IMR-90 (cell line): ENCODE measurements at regions not wholly inside any gene's neighbourhood (a gene's known extent, or its start where the extent isn't known, plus 50 kb on each side); places are given as distances from the start of the nearest gene placed in this dataset.

Source experiments
- ATAC-seq: fragments of 200-7000 bp; cut with Tn5 transposase; 2 replicates; pipeline ENCODE4 v1.9.1; 2020; ENCODE audit warnings: low read depth, mild to moderate bottlenecking, moderate library complexity
- BruUV-seq: library from RNA; stranded (reverse); fragments of 400-500 nt; replicated peaks from 2 replicates; lab custom pipeline; 2021; lab: Mats Ljungman, UMichigan
- CTCF ChIA-PET: fragments of 300-600 bp; formaldehyde crosslinking; extraction: SDS; loops from one replicate; lab custom pipeline; 2021; ENCODE audit warnings: antibody characterized with exemption; lab: Yijun Ruan, JAX
- POLR2A ChIA-PET: fragments of 300-600 bp; sonication (Branson Sonifier 250); formaldehyde crosslinking; loops from one replicate; lab custom pipeline; 2022; ENCODE audit warnings: antibody characterized with exemption; ENCODE audit not compliant: unreplicated experiment; lab: Charles Lee
- DNase-seq: peaks from one replicate; pipeline ENCODE4 v3.0.0; 2013
- H2AFZ ChIP-seq: replicated peaks from 2 replicates; pipeline ENCODE3; 2013; ENCODE audit warnings: low read length, mild to moderate bottlenecking; ENCODE audit not compliant: poor library complexity
- H2AK5ac ChIP-seq: 2 replicates; pipeline ENCODE4 v1.6.1; 2013; ENCODE audit warnings: low read depth, low read length, inconsistent platforms
- H2AK9ac ChIP-seq: replicated peaks from 2 replicates; pipeline ENCODE3; 2013; ENCODE audit warnings: mild to moderate bottlenecking, low read depth, low read length, moderate library complexity; ENCODE audit not compliant: poor library complexity
- H2BK120ac ChIP-seq: 2 replicates; pipeline ENCODE4 v1.6.1; 2013; ENCODE audit warnings: low read depth, low read length, inconsistent platforms
- H2BK15ac ChIP-seq: 3 replicates; pipeline ENCODE4 v1.6.1; 2013; ENCODE audit warnings: low read depth, low read length, inconsistent platforms
- H2BK20ac ChIP-seq: 2 replicates; pipeline ENCODE4 v1.6.1; 2013; ENCODE audit warnings: low read depth, mild to moderate bottlenecking, inconsistent platforms, low read length, moderate library complexity
- H2BK5ac ChIP-seq: 2 replicates; pipeline ENCODE4 v1.6.1; 2013; ENCODE audit warnings: mild to moderate bottlenecking, low read depth, low read length, inconsistent platforms; ENCODE audit not compliant: poor library complexity, severe bottlenecking
- H3K14ac ChIP-seq: replicated peaks from 2 replicates; pipeline ENCODE4 v1.6.1; 2013; ENCODE audit warnings: low read depth, low read length, inconsistent platforms
- H3K18ac ChIP-seq: 2 replicates; pipeline ENCODE4 v1.6.1; 2013; ENCODE audit warnings: low read depth, low read length, control low read depth
- H3K23ac ChIP-seq: 2 replicates; pipeline ENCODE4 v1.6.1; 2013; ENCODE audit warnings: low read depth, low read length, inconsistent platforms
- H3K27ac ChIP-seq: 2 replicates; pipeline ENCODE4 v1.5.1; 2013; ENCODE audit warnings: mild to moderate bottlenecking, control low read depth, low read length; ENCODE audit not compliant: insufficient read depth
- H3K27me3 ChIP-seq: 2 replicates; pipeline ENCODE4 v1.6.1; 2013; ENCODE audit warnings: low read length; ENCODE audit not compliant: control insufficient read depth, insufficient read depth
- H3K36me3 ChIP-seq: 2 replicates; pipeline ENCODE4 v1.6.1; 2013; ENCODE audit warnings: low read length, mixed read lengths; ENCODE audit not compliant: control insufficient read depth, insufficient read depth
- H3K4ac ChIP-seq: 2 replicates; pipeline ENCODE4 v1.6.1; 2013; ENCODE audit warnings: low read depth, low read length, inconsistent platforms
- H3K4me1 ChIP-seq: 2 replicates; pipeline ENCODE4 v1.6.1; 2013; ENCODE audit warnings: low read length, mixed read lengths; ENCODE audit not compliant: control insufficient read depth, insufficient read depth
- H3K4me2 ChIP-seq: 2 replicates; pipeline ENCODE4 v1.6.1; 2013; ENCODE audit warnings: low read depth, mild to moderate bottlenecking, control low read depth, low read length, moderate library complexity
- H3K4me3 ChIP-seq: 2 replicates; pipeline ENCODE4 v1.5.1; 2013; ENCODE audit warnings: low read depth, mild to moderate bottlenecking, control low read depth, low read length, moderate library complexity; ENCODE audit not compliant: insufficient read depth
- H3K56ac ChIP-seq: 2 replicates; pipeline ENCODE4 v1.6.1; 2013; ENCODE audit warnings: low read length, inconsistent platforms; ENCODE audit not compliant: insufficient read depth; ENCODE audit errors: extremely low read depth
- H3K79me1 ChIP-seq, 2 experiments: 2 replicates each; pipeline ENCODE4 v1.6.1; 2013; ENCODE audit warnings: low read length in 2 of 2, inconsistent platforms in 1 of 2, low read depth in 1 of 2
- H3K9ac ChIP-seq: 2 replicates; pipeline ENCODE4 v1.6.1; 2013; ENCODE audit warnings: low read depth, low read length, control low read depth
- H3K9me1 ChIP-seq: 2 replicates; pipeline ENCODE4 v1.6.1; 2013; ENCODE audit warnings: low read length, inconsistent platforms; ENCODE audit not compliant: insufficient read depth
- H3K9me3 ChIP-seq: 2 replicates; pipeline ENCODE4 v1.6.1; 2013; ENCODE audit warnings: low read length; ENCODE audit not compliant: control insufficient read depth, insufficient read depth
- H4K20me1 ChIP-seq: 2 replicates; pipeline ENCODE4 v1.6.1; 2013; ENCODE audit warnings: low read length, inconsistent platforms; ENCODE audit not compliant: insufficient read depth
- H4K5ac ChIP-seq: 2 replicates; pipeline ENCODE4 v1.6.1; 2013; ENCODE audit warnings: mild to moderate bottlenecking, low read depth, low read length, control low read depth
- H4K8ac ChIP-seq, 2 experiments: 2 replicates each; pipeline ENCODE4 v1.6.1; 2013; ENCODE audit warnings: low read depth in 2 of 2, low read length in 2 of 2, control low read depth in 1 of 2, inconsistent platforms in 1 of 2
- H4K91ac ChIP-seq: 2 replicates; pipeline ENCODE4 v1.6.1; 2013; ENCODE audit warnings: low read depth, low read length, inconsistent platforms; ENCODE audit not compliant: insufficient read depth
- MXI1 ChIP-seq: IDR thresholded peaks from 2 replicates; pipeline ENCODE4 v1.6.1; 2012; ENCODE audit warnings: low read depth, mild to moderate bottlenecking, low read length, moderate library complexity, borderline replicate concordance
- RAD21 ChIP-seq: IDR thresholded peaks from 2 replicates; pipeline ENCODE4 v1.6.1; 2012; ENCODE audit warnings: low read length, improper control_type of control experiment
- WGBS, 2 experiments: methylation state at CpG; one replicate each; pipeline versions ENCODE4 v1.1.5 to v1.1.7; 2013; ENCODE audit warnings: missing lambda C conversion rate in 2 of 2; ENCODE audit not compliant: insufficient read length in 1 of 2; ENCODE audit errors: extremely low coverage in 2 of 2; 5-methylcytosine and 5-hydroxymethylcytosine counted together
- dilution Hi-C: fragments of 300-500 bp; cut with HindIII; formaldehyde crosslinking; loops from one replicate; pipeline ENCODE4 v1.14.3; 2018; ENCODE audit warnings: low sequenced_read_pairs; ENCODE audit not compliant: unreplicated experiment
- in situ Hi-C: fragments of 300-500 bp; cut with MboI; formaldehyde crosslinking; loops from 3 replicates; pipeline ENCODE4 v1.14.3; 2019; ENCODE audit warnings: low sequenced_read_pairs, inconsistent platforms, mixed read lengths
- intact Hi-C: fragments of 100-400 bp; cut with micrococcal nuclease; formaldehyde crosslinking; loops from 2 replicates; pipeline ENCODE4 v1.10.0; 2022

- H3K36me3 ChIP-seq: no peaks in the 10 kb centered on the region
- H4K91ac ChIP-seq: no peak overlapping the region
- no peak overlapping the region for H3K4ac ChIP-seq
- no peaks in the 10 kb centered on the region for H3K4me1 ChIP-seq
- no peak overlapping the region for H2BK5ac ChIP-seq
- POLR2A ChIA-PET: no interaction called here
- no peak overlapping the region for H3K23ac ChIP-seq
- H2BK120ac ChIP-seq: no peak overlapping the region
- H3K14ac ChIP-seq: no peak overlapping the region
- CTCF ChIA-PET: interaction anchor here (0.5 kb wide), 1 partner anchor 786 kb away, joined by 3 read pairs; no protein-coding TSS in a partner anchor
- ATAC-seq: no peak
- BruUV-seq: no TSS peak
- DNase-seq: no peak
- H3K9me1 ChIP-seq: no peaks in the 10 kb centered on the region
- intact Hi-C loops: no loop called here
- no peak overlapping the region for H4K5ac ChIP-seq
- in situ Hi-C loops: no loop called here
- no peak overlapping the region for H3K9ac ChIP-seq
- H3K9me3 ChIP-seq: no peaks in the 10 kb centered on the region
- H3K27me3 ChIP-seq: no peaks in the 10 kb centered on the region
- dilution Hi-C loops: no loop called here
- H3K18ac ChIP-seq: no peak overlapping the region
- H2AFZ ChIP-seq: no peak overlapping the region
- H3K4me2 ChIP-seq: no peak overlapping the region
- no peak overlapping the region for H2BK20ac ChIP-seq
- no peak overlapping the region for H2BK15ac ChIP-seq
- H2AK5ac ChIP-seq: no peak overlapping the region
- no peak overlapping the region for H2AK9ac ChIP-seq
- no peak overlapping the region for H3K56ac ChIP-seq
- no peak overlapping the region for H3K27ac ChIP-seq
- TF ChIP-seq MXI1: no peak
- no peak for TF ChIP-seq RAD21
- no CpG with 5 or more reads among the region's 13 CpGs for WGBS, 2 experiments
- no peak overlapping the region for H4K8ac ChIP-seq
- no peaks in the 10 kb centered on the region for H4K20me1 ChIP-seq
- no peak overlapping the region for H3K4me3 ChIP-seq
- H3K79me1 ChIP-seq: no peaks in the 10 kb centered on the region
These were observed 180.4 kb downstream of the DHX35 start for GRCh38 chr20:39142407-39143096.
